HCT116 (cell line): ENCODE measurements at regions not wholly inside any gene's neighbourhood (a gene's known extent, or its start where the extent isn't known, plus 50 kb on each side); places are given as distances from the start of the nearest gene placed in this dataset.

ENCODE experiments used
- ATAC-seq: fragments of 200-7000 bp; cut with Tn5 transposase; 2 replicates; pipeline ENCODE4 v1.9.1; 2020; ENCODE audit warnings: mild to moderate bottlenecking, moderate library complexity
- BruUV-seq: library from RNA; stranded (reverse); fragments of 400-500 nt; replicated peaks from 2 replicates; lab custom pipeline; 2021; lab: Mats Ljungman, UMichigan
- CTCF ChIA-PET: fragments of 300-600 bp; sonication (Branson Sonifier 250); formaldehyde crosslinking; loops from one replicate; lab custom pipeline; 2021; ENCODE audit warnings: antibody characterized with exemption; lab: Charles Lee
- POLR2A ChIA-PET: fragments of 300-600, 350-600 bp; sonication (Branson Sonifier 250); formaldehyde crosslinking; loops from one replicate; lab custom pipeline; 2021; ENCODE audit warnings: antibody characterized with exemption; lab: Charles Lee
- RAD21 ChIA-PET, 2 experiments: fragments of 300-600 bp; sonication (Branson Sonifier 250); formaldehyde crosslinking; loops; one replicate each; lab custom pipeline; 2023; ENCODE audit warnings: low total read pairs in 2 of 2; ENCODE audit not compliant: uncharacterized antibody in 2 of 2, unreplicated experiment in 2 of 2, low non-redundant PET in 1 of 2; lab: Charles Lee
- DNase-seq: peaks from one replicate; pipeline ENCODE4 v3.0.0-alpha.2; 2010; ENCODE audit warnings: low read depth, low spot score
- H2AFZ ChIP-seq: fragments of 200-600 bp; shearing (Covaris generic), sonication (generic); 2 replicates; pipeline ENCODE4 v1.6.1; 2017; ENCODE audit warnings: low read depth, mixed run types, mixed read lengths, antibody characterized with exemption, low read length; ENCODE audit not compliant: poor library complexity, severe bottlenecking
- H3K27ac ChIP-seq: 2 replicates; pipeline ENCODE4 v1.5.1; 2012; ENCODE audit warnings: low read depth, low read length
- H3K27me3 ChIP-seq: fragments of 200-600 bp; sonication (generic); 2 replicates; pipeline ENCODE4 v1.6.1; 2016; ENCODE audit warnings: mixed run types, low read length, mixed read lengths; ENCODE audit not compliant: insufficient read depth
- H3K36me3 ChIP-seq, 2 experiments: fragments of 200-500 bp in 1 of 2; fragments of 200-600 bp in 1 of 2; sonication (Bioruptor generic) in 1 of 2; sonication (generic) in 1 of 2; 2 replicates each; pipeline versions ENCODE4 v1.5.1 to v1.6.1; 2014 to 2016; ENCODE audit warnings: low read length in 2 of 2, inconsistent platforms in 1 of 2, mixed read lengths in 1 of 2, mixed run types in 1 of 2; ENCODE audit not compliant: insufficient read depth in 2 of 2, control insufficient read depth in 1 of 2
- H3K4me1 ChIP-seq, 2 experiments: fragments of 200-600 bp in 1 of 2; sonication (generic) in 1 of 2; 2 replicates each; pipeline versions ENCODE4 v1.5.1 to v1.6.1; 2012 to 2017; ENCODE audit warnings: low read length in 2 of 2, inconsistent platforms in 1 of 2, mild to moderate bottlenecking in 1 of 2, mixed read lengths in 1 of 2, mixed run types in 1 of 2, moderate library complexity in 1 of 2; ENCODE audit not compliant: insufficient read depth in 2 of 2, control insufficient read depth in 1 of 2
- H3K4me2 ChIP-seq: fragments of 200-600 bp; sonication (generic); 2 replicates; pipeline ENCODE4 v1.6.1; 2017; ENCODE audit warnings: mixed run types, low read length, mixed read lengths
- H3K4me3 ChIP-seq, 2 experiments: fragments of 200-600 bp in 1 of 2; sonication (generic) in 1 of 2; replicated peaks in 1 of 2; 2 replicates each; pipeline ENCODE4 v1.5.1; 2011 to 2016; ENCODE audit warnings: low read length in 2 of 2, control low read depth in 1 of 2, low read depth in 1 of 2, mild to moderate bottlenecking in 1 of 2, mixed read lengths in 1 of 2, mixed run types in 1 of 2
- H3K79me2 ChIP-seq: fragments of 200-600 bp; sonication (generic); 2 replicates; pipeline ENCODE4 v1.6.1; 2017; ENCODE audit warnings: mild to moderate bottlenecking, mixed run types, low read length, moderate library complexity, mixed read lengths; ENCODE audit not compliant: insufficient read depth
- H3K9ac ChIP-seq: fragments of 200-600 bp; sonication (generic); 2 replicates; pipeline ENCODE4 v1.6.1; 2016; ENCODE audit warnings: low read length, mixed read lengths
- H3K9me2 ChIP-seq: fragments of 200-600 bp; sonication (generic), shearing (Covaris generic); 2 replicates; pipeline ENCODE4 v1.6.1; 2017; ENCODE audit warnings: mixed run types, mild to moderate bottlenecking, moderate library complexity; ENCODE audit not compliant: insufficient read depth
- H3K9me3 ChIP-seq, 2 experiments: fragments of 200-500 bp in 1 of 2; fragments of 200-600 bp in 1 of 2; sonication (Bioruptor generic) in 1 of 2; sonication (generic) in 1 of 2; 2 replicates each; pipeline ENCODE4 v1.6.1; 2014 to 2017; ENCODE audit warnings: low read length in 2 of 2, mixed read lengths in 2 of 2, inconsistent platforms in 1 of 2, low read depth in 1 of 2, mild to moderate bottlenecking in 1 of 2, mixed run types in 1 of 2, moderate library complexity in 1 of 2; ENCODE audit not compliant: control insufficient read depth in 1 of 2, insufficient read depth in 1 of 2
- H4K20me1 ChIP-seq: fragments of 200-600 bp; sonication (generic), shearing (Covaris generic); 2 replicates; pipeline ENCODE4 v1.6.1; 2017; ENCODE audit warnings: mixed run types, mild to moderate bottlenecking, moderate library complexity; ENCODE audit not compliant: insufficient read depth
- CBX3 ChIP-seq: IDR thresholded peaks from 2 replicates; pipeline ENCODE4 v1.6.1; 2012; ENCODE audit warnings: low read depth
- ELF1 ChIP-seq: IDR thresholded peaks from 2 replicates; pipeline ENCODE4 v1.6.1; 2012; ENCODE audit warnings: low read depth, borderline replicate concordance
- EZH2phosphoT487 ChIP-seq: fragments of 200-600 bp; IDR thresholded peaks from 2 replicates; pipeline ENCODE4 v1.6.1; 2018; ENCODE audit warnings: antibody characterized with exemption, borderline replicate concordance
- FOSL1 ChIP-seq: IDR thresholded peaks from 2 replicates; pipeline ENCODE4 v1.6.1; 2012; ENCODE audit warnings: low read depth
- YY1 ChIP-seq: IDR thresholded peaks from 2 replicates; pipeline ENCODE4 v1.6.1; 2011; ENCODE audit warnings: low read length, low read depth, moderate library complexity, mild to moderate bottlenecking; ENCODE audit not compliant: insufficient replicate concordance; ENCODE audit errors: extremely low read depth
- ZBTB33 ChIP-seq: IDR thresholded peaks from 2 replicates; pipeline ENCODE4 v1.6.1; 2011; ENCODE audit warnings: mild to moderate bottlenecking, low read length, moderate library complexity; ENCODE audit not compliant: insufficient replicate concordance; ENCODE audit errors: extremely low read depth
- ZFX ChIP-seq: fragments of 450-650 bp; IDR thresholded peaks from 2 replicates; pipeline ENCODE4 v1.6.1; 2017
- ZNF274 ChIP-seq: fragments of 200-500 bp; sonication (Bioruptor generic); IDR thresholded peaks from 2 replicates; pipeline ENCODE4 v1.6.1; 2014; ENCODE audit warnings: mild to moderate bottlenecking, low read depth, low read length, inconsistent platforms
- intact Hi-C: fragments of 100-400 bp; cut with micrococcal nuclease; formaldehyde crosslinking; loops from 2 replicates; pipeline ENCODE4 v1.10.0; 2022
- TF ChIP-seq, protein P1 (sequence below): IDR thresholded peaks from 2 replicates; pipeline ENCODE4 v1.6.1; 2012

DNA sequence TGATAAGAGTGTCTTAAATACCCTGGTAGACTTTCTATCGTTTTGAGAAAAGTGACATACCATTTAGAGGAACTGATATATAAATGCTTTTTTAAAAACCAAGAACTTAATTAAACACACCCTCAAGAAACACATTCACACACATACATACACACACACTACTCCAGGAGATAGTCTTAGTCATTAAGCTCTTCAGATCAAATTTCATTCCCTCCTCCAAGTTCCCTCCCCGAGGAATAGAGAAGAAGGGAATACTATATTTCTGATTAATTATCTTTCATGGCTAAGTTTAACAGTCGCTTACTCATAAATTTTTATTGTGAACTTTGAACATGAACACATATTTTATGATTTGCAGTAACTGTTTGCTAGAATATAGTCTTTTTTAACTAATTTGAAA is 1109.5 kb downstream of the SLITRK1 start:
- DNase-seq (no peak), ATAC-seq (no peak)
- no peaks in the 10 kb centered on the region for H3K9me2 ChIP-seq

More for the DNA sequence above, 1109.5 kb downstream of the SLITRK1 start:
- no peaks in the 10 kb centered on the region for H4K20me1 ChIP-seq
- ChIA-PET POLR2A (no interaction called here), CTCF (no interaction called here)
- no peaks in the 10 kb centered on the region for H3K4me1 ChIP-seq
- no peak overlapping the region for H3K4me3 ChIP-seq
- no peaks in the 10 kb centered on the region for H3K79me2 ChIP-seq
- TF ChIP-seq EZH2phosphoT487 = no peak
- no peak for TF ChIP-seq ZFX
- TF ChIP-seq CBX3 = no peak
- no peak for TF ChIP-seq ZBTB33
- TF ChIP-seq, protein P1, sequence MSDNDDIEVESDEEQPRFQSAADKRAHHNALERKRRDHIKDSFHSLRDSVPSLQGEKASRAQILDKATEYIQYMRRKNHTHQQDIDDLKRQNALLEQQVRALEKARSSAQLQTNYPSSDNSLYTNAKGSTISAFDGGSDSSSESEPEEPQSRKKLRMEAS = no peak
- TF ChIP-seq ZNF274 = no peak
- no peak for TF ChIP-seq YY1
- no peak for TF ChIP-seq FOSL1
- no peak for TF ChIP-seq ELF1
- TF ChIP-seq, all 23 proteins: peak for 0
- Histone ChIP-seq H2AFZ (no peak overlapping the region), H3K27ac (no peak overlapping the region), H3K9ac (no peak overlapping the region), H3K27me3 (no peaks in the 10 kb centered on the region), H3K4me2 (no peak overlapping the region), H3K36me3 (no peaks in the 10 kb centered on the region), H3K9me3 (no peaks in the 10 kb centered on the region)
- BruUV-seq = no TSS peak
- intact Hi-C loops = no loop called here
- RAD21 ChIA-PET = no interaction called here
